Bone marrow (tissue), 2 donors: ENCODE measurements at regions not wholly inside any gene's neighbourhood (a gene's known extent, or its start where the extent isn't known, plus 50 kb on each side); places are given as distances from the start of the nearest gene placed in this dataset.

Source experiments
- DNase-seq, 2 donors: peaks; one replicate each; lab custom pipeline; 2025; lab: John Stamatoyannopoulos, UW

DNA sequence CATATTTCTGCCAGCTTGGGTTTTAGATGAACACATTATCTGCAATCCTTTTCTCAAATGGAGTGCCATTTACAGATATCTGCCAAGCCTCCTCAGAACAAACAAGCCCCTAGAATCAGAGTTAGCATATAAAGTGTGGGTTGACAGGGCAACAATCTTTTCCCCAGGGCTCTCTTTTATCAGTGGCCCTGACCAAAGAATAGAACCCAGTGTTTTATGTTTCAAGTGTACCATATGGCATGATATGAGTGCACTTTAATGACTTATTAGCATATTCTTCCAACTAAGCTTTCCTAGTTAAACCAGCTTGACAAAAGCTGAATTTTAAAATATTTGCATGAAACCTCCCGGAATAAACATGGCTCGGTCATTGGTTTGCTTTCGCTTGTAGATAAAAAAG, 57.3 kb downstream of the EVX1 start:
- DNase-seq = no peak

DNA sequence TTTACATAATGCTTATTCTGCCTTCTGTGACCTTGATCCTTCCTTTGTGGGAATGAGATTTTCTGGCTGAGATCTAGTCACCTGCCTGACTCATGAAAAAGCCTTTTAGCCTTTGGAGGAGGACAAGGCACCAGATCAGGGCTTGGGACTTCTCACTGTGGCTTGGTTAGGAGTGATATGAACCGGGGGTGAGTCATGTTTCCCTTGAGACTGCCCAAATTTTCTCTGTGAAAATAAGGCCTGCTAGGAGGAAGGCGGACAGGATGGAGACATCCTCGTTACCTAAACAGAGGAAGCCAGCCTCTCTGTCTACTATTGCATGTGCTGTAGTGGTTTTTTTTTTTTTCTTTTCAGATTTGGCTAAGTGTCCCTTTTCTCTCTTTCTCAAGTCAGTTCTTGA, 57.8 kb downstream of the EVX1 start:
- no peak for DNase-seq

DNA sequence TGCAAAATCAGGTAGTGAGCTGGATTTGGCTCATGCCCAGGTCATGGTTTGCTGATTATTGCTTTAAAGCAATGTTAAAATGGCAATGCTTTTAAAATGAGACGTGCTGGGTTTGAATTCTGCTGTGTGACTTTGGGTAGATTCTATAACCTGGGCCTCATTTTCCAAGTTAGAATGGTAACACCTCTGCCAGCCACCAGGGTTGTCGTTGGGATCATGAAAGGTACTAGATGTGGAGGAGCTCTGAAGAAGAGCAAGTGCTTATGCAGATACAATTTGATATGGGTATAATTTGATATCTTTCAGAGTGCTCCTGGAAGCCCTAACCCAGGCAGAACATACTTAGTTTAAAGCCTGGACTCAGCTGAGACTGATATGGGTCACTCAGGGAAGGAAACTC, 60.0 kb downstream of the EVX1 start:
- no peak for DNase-seq

DNA sequence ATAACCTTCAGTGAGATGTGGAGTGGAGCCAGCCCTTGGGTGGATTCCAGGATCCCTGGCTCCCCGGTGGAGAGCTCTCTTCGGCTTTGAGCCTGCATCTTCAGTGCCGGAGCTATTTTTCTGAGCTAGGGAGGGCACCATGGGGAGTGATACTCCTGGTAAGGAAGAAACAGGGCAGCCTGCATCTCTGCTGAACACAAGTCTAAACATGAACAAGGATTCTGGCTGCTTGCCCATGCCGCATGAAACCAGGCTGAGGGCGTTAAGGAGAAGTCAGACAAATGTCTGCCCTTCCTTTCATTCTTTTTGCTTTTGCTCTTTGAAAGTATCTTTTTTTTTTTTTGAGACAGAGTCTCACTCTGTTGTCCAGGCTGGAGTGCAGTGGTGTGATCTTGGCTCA, 60.4 kb downstream of the EVX1 start:
- DNase-seq = no peak

DNA sequence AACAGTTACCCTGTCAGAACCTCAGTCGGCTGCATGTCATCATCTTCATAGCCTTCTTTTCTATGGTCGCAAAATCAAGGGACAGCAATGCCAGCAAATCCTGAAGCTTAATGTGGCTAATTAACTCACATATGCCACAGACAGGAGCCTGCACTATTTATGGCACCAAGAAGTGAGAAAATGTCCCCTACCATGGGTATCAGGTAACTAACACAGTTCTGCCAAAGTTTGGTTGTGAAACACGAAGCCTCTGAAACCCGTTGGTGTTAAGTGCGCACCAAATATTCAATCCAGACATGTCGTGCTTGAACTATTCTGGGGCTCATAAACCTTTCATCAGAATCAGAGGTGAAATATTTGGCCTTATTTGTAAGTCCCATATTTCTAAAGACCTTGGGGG, 63.3 kb downstream of the EVX1 start:
- no peak for DNase-seq

DNA sequence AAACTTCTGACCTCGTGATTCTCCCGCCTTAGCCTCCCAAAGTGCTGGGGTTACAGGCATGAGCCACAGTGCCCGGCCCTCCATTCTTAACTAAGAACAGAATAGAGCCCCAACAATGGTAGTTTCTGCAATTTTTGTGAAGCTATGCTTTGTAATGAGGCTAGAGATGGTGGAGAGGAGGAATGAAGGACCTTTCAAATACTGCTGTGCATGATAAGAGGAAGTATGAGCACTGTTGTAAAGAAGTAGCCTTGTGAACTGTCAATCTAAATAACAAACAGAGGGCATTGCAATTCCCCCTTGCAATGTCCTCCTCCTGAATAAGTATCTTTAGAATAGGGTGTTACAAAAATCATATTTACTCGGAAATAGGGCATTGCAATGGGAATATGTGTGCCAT, 70.2 kb downstream of the EVX1 start:
- no peak for DNase-seq

DNA sequence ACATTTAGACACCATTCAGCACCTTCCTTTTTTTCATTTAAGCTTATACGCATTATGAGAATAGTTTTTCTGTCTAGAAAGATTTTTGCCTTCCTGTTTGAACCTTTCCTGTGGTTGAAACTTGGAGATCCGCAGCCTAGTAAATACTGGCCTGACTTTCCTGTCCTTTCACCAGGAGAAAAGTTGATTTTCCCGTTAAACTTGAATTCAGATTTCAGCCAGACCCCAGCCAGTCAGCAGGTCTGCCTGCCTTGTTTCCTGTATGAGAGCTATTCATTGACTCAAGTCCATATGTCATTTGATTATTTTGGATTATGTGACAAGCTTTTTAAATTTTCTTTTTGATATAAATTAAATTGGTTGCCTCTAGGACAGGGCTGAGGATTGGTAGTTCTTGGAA, 71.5 kb downstream of the EVX1 start:
- no peak for DNase-seq

DNA sequence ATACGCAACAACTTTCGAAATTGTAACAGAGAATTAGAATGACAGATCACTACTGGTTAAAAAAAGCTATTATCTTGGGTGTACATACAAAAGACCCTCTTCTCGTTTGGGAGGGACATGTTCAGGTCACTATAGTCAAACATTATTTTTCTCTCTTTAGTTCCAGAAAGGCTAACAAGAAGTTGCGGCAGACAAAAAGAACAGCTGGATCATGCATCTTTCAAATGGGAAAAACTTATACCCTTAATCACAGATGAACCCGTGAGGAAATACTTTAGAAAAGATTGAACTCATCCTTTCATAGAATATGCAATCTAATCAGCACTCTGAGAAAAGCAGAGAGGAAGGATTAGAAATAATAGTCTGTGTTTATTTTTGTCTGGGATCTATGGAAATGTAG, 72.5 kb downstream of the EVX1 start:
- no peak for DNase-seq

DNA sequence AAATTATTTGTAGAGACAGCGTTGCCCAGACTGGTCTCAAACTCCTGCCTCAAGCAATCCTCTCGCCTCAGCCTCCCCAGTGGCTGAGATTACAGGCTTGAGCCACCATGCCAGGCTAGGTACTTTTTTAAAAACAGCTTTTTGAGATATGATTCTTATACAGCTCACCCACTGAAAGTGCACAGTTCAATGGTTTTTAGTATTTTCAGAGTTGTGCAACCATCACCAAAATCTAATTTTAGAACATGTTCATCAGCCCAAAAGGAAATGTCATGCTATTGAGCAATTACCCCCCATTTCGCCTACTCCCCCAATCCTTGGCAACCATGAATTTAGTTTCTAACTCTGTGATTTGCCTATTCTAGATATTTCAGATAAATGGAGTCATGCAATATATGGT, 73.7 kb downstream of the EVX1 start:
- no peak for DNase-seq

DNA sequence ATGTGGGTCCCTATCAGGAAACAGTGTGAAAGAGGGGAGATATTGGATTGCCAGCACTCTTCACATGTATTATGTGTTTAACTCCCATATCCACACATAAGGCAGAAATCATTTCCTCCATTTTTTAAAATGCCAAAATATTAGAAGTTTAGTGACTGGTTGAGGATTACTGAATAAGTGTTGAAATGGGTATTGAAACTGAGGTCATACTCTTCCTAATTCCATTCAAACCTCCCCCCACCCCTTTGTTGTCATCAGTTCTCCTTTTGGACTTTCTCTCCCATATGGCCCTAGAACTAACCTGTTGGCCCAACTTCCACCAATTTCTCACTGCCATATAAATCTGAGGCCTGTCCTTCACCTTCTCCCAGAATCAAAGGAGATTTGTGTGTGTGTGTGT, 81.6 kb downstream of the EVX1 start:
- DNase-seq = no peak

DNA sequence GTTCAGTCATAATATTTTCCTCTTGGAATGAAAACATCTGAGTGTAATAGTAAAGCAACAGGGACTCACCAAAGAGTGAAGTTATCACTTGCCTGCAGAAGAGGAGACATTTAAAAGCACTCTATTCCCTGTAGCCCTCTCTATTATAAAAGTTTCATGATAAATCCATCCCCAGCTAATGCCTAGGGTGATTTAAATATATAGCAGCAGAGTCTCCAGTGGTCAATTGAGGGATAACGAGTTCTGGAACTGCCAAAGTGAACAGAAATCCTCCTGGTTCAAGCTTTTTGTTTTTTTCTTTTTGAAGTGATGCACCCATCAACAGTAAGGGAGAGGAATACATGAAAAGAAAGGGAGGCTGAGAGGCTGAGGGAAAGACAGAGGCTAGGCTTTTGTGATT, 87.3 kb downstream of the EVX1 start:
- DNase-seq = no peak

DNA sequence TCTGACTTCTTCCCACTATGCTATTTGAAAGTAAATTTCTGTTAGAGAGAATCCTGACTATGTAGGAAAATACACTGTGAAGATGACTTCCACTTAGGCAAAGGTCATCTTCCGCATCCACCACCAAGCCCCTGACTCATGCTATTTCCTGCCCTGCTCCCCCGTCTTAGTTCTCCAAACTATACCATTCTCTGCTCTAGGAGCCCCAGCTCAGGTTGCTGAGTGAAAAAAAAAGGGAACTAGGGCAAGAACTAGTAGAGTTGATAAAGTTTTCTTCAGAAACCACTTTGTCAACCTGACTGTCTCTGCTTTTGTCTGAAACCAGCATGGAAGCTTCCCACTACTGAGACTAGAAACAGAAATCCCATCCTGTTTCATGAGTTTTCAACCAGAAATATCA, 96.9 kb downstream of the EVX1 start:
- peak; percentile 17 to 88 for DNase-seq

DNA sequence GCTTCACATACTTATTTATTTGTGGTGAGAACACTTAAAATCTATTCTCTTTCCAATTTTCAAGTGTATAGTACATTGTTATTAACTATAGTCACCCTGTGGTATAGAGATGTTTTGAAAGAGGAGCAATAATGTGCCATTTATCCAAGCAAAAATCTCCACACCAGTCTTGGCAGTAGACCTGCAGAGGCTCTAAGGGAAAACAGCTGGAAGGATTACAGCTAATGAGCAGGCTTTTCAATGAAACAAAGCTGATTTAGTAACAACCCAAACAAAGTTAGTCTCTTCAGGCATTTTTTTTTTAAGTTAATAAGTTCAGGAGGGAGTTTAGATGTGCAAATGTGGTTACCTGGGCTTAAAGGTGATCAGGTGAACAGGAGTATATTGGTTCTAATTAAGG, 101.9 kb downstream of the EVX1 start:
- no peak for DNase-seq

DNA sequence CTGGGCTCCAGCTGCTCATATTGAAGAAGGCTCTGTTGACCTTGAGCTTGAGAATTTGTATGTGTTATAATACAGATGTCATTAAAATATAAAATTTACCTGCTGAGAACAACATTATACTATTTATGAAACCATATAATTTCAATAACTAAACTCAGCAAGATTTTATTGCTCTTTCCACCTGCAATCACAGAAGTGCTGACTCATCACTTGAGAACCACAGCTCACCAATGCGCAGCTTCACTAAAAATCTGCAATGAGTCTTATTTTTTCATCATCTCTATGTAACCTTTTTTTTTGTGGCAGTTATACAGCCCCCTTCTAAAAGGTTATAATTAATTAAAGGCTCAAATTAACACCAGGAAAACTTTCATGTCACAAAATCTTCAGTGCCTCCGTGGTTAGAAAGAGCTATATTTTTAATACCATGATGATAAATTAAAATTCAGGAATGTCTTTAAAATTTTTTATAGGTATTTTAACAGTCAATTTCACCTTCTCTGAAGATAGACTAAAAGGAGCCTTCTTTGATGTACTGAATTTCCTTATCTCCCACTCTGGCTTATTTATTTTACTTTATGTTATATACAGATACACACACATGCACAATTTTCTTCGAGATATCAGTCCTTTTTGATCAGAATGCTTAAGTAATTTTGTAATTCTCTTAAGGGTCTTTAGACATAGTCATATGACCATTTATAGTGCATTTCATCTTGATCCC, 102.7 kb downstream of the EVX1 start:
- no peak for DNase-seq

DNA sequence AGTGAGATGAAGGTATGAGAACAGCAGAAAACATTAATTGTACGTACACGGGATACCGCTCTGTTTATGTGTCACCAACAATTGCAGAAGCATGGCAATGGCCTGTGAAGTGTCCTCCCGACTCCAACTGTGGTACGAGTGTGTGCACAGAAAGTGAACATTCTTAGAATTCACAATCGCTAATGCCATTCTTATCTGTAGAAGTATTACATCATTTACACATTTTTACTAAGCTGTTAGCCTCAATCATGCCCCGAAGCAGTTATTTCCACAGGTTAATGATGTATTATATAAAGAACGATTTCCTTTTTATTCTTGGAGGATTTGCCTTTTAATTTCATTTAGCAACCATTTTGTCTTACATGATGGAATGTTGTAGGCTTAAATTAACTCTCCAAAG, 103.4 kb downstream of the EVX1 start:
- no peak for DNase-seq

DNA sequence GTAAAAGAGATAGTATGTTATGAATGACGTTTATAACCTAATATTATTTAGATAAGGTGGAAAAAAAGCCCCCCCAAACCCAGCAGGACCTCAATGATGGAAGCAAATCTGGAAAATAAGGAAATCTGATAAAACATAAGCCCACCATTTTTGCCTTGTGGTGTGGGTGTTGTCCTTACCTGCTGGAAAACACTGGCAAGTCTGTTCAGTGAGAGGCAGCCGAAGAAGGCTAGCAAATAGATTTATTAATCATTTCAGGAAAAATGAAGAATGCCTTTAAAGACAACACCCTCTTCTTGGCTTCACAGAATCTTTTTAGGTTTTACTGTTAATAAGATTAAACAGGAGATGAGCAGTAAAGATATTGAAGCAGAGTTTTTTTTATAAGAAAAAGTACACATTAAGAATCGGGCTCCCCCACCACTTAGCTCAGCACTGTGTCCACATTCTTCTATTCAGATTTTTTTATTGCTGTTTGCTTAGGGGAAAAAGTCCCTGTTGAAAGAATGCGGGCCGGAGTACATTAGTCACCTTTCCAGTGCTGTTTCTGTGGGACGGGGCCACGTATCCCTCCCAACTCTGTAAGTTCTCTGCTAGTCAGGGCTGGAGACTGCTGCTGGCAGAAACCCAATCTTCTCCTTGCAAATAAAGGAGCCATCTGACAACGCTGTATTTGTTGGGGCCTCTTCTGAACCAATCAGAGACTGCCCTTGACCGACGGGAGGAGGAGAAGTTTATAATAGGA, 104.1 kb downstream of the EVX1 start:
- no peak for DNase-seq

DNA sequence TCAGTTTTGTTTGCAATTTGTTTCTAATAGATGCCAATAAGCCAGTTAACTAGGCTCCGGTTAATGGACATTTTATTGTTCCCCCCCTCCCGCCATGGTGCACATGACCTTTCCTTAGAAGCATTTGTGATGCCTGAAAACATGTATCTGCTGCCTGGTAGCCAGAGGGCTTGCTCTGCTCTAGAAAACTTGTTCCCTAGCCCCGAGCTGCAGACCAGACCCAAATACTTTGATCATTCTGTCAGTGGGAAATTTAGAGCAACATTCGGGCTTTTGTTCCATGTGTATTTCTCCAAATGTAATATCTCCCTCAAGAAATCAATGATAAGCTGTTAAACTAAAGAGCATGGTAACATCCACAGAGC, 104.7 kb downstream of the EVX1 start:
- no peak for DNase-seq

DNA sequence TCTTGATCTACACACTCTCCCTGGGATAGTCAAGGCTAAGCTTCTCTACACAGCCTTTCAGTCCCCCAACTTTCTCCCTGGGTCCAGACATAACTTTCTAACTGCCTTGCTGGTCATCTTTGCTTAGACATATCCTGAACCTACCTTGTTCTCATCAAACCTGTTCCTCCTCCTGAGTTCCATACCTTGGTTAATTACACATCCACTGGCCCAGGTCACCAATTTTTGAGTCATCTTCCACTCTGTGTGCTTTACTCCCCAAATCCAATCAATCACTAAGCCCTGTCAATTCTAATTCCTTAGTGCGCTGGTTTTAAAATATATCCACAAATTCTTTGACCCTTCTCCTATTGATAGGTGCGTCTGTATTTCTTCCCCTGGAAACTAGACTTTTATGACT, 107.0 kb downstream of the EVX1 start:
- DNase-seq = no peak

DNA sequence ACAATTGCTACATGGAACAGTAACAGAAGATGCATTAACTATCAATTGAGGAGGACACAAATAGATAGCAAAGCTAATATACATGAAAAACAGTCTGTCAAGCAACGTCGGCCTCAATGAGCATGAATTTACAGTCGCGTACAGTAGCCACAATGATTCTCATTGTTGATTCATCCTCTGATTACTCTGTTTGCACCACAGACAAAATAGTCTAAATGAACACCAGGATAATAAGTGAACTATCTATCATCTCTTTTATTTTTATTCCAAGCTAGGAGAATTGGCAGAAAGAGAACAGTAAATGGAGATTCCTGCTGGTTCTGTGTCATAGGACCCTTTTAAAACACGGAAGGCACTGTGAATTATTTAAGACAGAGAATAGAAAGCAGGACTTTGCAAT, 108.5 kb downstream of the EVX1 start:
- DNase-seq = no peak

DNA sequence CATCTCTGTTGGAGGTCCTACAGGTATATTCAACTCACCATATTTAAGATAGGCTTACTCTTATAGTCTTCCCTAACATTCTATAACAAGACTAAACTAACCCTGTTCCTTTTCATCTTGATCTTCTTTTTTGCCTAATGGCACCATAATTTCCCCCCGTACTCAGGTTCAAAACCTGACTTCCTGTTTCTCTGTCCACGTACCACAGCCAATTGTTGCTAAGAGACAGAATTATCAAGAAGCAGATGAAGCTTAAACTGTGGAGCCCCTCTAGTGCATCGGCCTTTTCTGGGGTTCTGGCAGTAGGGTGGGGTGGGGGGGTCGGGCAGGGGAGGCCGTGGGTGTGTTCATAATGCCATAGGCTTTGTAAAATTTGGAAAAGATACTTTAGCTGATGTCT, 109.2 kb downstream of the EVX1 start:
- no peak for DNase-seq

DNA sequence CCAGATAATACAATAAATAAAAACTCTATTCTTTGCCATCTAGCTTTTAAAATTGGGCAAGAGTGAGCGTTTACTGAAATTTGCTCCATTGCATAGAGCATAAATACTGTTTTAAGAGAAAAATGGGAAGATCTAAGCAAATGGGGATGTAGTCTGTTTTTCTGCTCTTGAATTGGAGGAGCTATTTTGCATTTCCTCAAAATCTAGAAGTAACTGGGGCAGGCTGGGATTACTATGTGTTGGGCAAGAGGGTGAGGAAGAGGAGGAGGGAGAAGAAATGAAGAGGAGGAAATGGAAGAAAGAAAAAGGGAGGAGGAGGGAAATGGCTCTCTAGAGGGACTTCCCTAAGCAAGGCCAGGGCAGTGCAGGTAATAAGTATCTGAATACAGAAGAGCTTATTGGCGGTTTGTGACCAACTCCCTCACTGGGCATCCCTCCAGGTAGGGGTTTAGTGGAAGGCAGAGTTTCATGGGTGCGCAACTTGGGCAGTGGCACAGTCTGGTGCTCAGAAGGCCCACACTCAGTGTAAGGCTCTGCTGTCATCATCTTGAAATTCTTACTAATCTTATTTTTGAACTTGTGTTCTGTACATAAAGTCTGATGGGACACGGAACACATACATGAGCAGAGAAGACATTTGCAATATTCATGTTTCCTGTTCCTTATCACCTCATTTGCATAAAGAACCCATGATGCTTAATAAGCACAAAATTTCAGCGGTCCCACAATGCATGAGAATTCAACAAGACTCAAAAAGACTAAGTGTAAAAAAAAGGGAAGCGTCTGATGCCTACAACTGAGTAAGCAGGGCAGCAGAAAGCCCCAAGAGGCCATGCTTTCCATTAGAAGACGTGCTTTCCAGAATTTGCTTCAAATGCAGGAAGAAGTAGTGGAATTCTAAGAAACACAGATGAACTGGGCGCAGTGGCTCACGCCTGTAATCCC, 116.9 kb downstream of the EVX1 start:
- no peak for DNase-seq

DNA sequence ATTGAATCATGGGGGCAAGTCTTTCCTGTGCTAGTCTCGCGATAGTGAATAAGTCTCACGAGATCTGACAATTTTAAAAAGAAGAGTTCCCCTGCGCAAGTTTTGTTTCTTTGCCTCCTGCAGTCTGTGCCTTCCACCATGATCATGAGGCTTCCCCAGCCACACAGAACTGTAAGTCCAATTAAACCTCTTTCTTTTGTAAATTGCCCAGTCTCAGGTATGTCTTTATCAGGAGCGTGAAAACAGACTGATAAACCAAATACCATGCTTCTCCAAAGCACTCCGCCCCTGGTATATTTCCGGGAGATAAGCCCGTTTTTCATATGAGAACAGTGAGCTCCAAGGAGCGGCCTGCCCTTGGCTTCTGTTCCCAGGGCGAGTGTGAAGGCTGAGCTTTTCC, 118.9 kb downstream of the EVX1 start:
- DNase-seq = no peak

DNA sequence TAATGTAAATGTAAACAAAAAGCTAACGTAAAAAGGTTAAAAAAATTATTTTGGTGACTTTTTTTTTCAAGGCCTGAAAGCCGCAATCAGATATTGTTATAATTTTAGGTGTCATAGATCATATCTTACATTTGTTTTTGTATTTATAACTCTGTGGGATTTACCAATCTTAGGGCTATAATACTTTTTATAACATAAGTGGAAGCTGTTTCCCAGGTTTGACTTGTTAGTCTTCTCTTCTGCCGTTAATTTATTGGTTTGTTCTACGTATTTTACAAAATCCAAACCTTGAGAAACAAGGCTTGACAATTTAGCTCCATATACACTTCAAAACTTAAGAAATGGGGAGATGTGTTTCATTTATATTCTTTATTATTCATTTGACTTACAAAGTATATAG, 119.4 kb downstream of the EVX1 start:
- no peak for DNase-seq
